ENCODE measurements at regions not wholly inside any gene's neighbourhood (a gene's known extent, or its start where the extent isn't known, plus 50 kb on each side); places are given as distances from the start of the nearest gene placed in this dataset.

DNA sequence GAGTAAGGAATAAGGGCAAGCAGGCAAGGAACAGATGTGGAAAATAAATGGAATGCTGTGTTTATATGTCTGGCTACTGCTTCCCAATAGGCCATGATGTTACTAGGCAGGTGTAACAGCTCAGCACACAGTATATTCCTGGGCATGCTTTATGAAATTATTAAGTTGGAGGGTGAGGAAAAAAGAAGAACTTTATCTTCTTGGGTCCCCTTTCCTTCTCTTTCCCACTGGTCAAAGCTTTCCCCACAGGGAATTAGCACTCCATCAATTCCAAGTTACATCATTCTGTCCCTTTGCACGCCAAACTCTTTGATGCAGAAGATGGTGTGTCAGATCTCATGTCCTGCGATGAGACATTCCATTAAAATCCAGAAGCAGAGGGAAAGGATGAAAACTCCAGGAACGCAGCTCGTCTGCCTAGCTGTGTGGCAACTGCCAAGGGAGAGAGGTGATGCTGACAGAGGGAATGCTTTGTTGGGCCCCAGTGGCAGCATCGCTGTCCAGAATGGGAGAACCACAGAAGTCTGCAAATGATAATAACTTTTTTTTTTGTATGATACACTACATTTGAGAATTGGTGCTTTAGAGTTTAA, 447.3 kb upstream of the ARRDC3 start:
- TF ChIP-seq CTCF (IDR thresholded peaks at IDR 0.05 in 8 of 11, conservative IDR thresholded peaks at IDR 0.05 in 3 of 11) = no peak
- no peak for TF ChIP-seq POLR2A (IDR thresholded peaks at IDR 0.05)

Measured in spleen (tissue), 7 donors.